Fibroblast of villous mesenchyme (primary cell): ENCODE measurements at regions not wholly inside any gene's neighbourhood (a gene's known extent, or its start where the extent isn't known, plus 50 kb on each side); places are given as distances from the start of the nearest gene placed in this dataset.

Source experiments
- DNase-seq: peaks from one replicate; pipeline ENCODE4 v3.0.0-alpha.2; 2010; ENCODE audit warnings: low read depth
- H3K4me3 ChIP-seq: 2 replicates; pipeline ENCODE4 v1.5.1; 2011; ENCODE audit warnings: low read depth, mild to moderate bottlenecking, low read length
- CTCF ChIP-seq: IDR thresholded peaks from 2 replicates; pipeline ENCODE4 v1.5.1; 2012; ENCODE audit warnings: low read depth, mild to moderate bottlenecking, low read length; ENCODE audit not compliant: insufficient read depth

GRCh38 chr2:6444514-6444913 is 421.2 kb downstream of the CMPK2 start:
- TF ChIP-seq CTCF, result no peak
- no peak for DNase-seq
- H3K4me3 ChIP-seq, result no peak overlapping the region

GRCh38 chr2:6445156-6445555 is 420.6 kb downstream of the CMPK2 start:
- DNase-seq, result no peak
- TF ChIP-seq CTCF, result no peak
- H3K4me3 ChIP-seq, result no peak overlapping the region

GRCh38 chr2:6446938-6447608 is 418.6 kb downstream of the CMPK2 start:
- H3K4me3 ChIP-seq, result no peak overlapping the region
- no peak for TF ChIP-seq CTCF
- no peak for DNase-seq

- no peak for DNase-seq
- no peak for TF ChIP-seq CTCF
- no peak overlapping the region for H3K4me3 ChIP-seq
Measured at GRCh38 chr2:6448893-6449292, 416.8 kb downstream of the CMPK2 start.

GRCh38 chr2:6449343-6449742 is 416.4 kb downstream of the CMPK2 start:
- no peak for TF ChIP-seq CTCF
- DNase-seq, result no peak
- no peak overlapping the region for H3K4me3 ChIP-seq

GRCh38 chr2:6452702-6453481 is 412.8 kb downstream of the CMPK2 start:
- peak; percentile 36 for TF ChIP-seq CTCF
- H3K4me3 ChIP-seq, result no peak overlapping the region
- peak; percentile 14 for DNase-seq
